ENCODE measurements at regions not wholly inside any gene's neighbourhood (a gene's known extent, or its start where the extent isn't known, plus 50 kb on each side); places are given as distances from the start of the nearest gene placed in this dataset.

GRCh38 chr20:20894753-20895152 is 182.3 kb upstream of the RALGAPA2 start:
- DNase-seq (ENCODE audit: low read depth): no peak

DNA sequence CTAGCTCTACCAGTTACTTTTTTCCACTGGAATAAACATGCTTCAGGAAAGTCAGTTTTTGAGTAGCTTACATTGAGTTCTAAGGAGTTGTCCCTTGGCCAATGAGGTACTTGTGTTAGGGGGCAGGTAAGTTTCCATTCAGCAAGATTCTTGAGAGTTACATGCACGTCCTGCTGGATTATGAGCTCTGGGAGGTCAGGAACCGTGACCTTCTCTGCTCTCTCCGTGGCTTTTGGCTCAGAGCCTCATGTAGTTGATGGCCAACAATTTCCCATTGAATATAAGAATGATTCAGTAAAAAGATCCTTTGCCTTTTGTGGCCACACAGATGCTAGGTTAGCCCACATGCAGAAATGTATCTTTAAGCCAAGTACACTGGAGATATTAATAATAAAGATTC is 181.8 kb upstream of the RALGAPA2 start:
- no peak overlapping the region for H3K4me3 ChIP-seq (ENCODE audit: low read depth, low read length)
- DNase-seq (ENCODE audit: low read depth): no peak

More at GRCh38 chr20:20894753-20895152, 182.3 kb upstream of the RALGAPA2 start:
- no peak overlapping the region for H3K4me3 ChIP-seq (ENCODE audit: low read depth, low read length)

- DNase-seq (ENCODE audit: low read depth): no peak
Measured at GRCh38 chr20:20892328-20892727, 179.9 kb upstream of the RALGAPA2 start.

GRCh38 chr20:20890751-20891150 is 178.3 kb upstream of the RALGAPA2 start:
- no peak overlapping the region for H3K4me3 ChIP-seq (ENCODE audit: low read depth, low read length)
- DNase-seq (ENCODE audit: low read depth): no peak

More at GRCh38 chr20:20892328-20892727, 179.9 kb upstream of the RALGAPA2 start:
- H3K4me3 ChIP-seq (ENCODE audit: low read depth, low read length): no peak overlapping the region

- H3K4me3 ChIP-seq (ENCODE audit: low read depth, low read length): no peak overlapping the region
- DNase-seq (ENCODE audit: low read depth): no peak
Measured at GRCh38 chr20:20888936-20889335, 176.5 kb upstream of the RALGAPA2 start.

DNA sequence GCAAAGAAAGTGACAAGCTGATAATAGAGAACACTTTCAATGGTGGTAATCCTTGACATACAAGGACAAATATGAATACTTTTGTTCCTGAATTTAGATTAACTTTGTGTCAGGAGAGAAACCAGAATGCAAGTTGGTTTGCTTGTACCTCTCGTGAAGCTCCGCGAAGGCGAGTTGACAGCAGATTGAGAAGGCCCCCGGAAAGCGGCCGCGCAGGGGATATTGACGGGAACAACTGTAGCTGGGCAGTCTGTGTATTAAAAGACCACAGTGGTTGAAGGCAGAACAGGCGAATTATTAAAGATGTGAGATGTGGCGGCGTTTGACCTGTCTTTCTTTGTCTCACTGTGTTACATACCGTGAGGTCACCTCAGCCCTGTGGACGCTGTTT is 175.8 kb upstream of the RALGAPA2 start:
- no peak for DNase-seq (ENCODE audit: low read depth)
- H3K4me3 ChIP-seq (ENCODE audit: low read depth, low read length): no peak overlapping the region

GRCh38 chr20:20887593-20888265 is 175.3 kb upstream of the RALGAPA2 start:
- DNase-seq (ENCODE audit: low read depth): no peak
- H3K4me3 ChIP-seq (ENCODE audit: low read depth, low read length): no peak overlapping the region

DNA sequence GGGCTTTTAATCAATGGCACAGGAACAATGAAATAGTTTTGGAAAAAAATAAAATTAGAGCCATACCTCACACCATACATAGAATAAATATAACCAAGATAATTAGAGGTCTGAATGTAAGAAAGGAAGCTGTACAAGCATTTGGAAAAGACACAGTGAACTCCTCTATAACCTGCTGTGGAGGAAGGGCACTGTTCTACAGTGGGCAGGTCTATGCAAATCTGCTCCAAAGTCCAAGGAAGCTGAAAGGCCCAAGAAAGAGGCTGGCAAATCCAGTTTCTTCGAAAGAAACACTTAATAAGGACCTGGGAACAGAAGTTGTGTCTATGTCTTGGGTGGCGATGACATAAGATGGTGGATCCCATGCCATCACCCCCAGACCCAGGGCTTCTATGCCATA is 169.4 kb upstream of the RALGAPA2 start:
- DNase-seq (ENCODE audit: low read depth): no peak
- no peak overlapping the region for H3K4me3 ChIP-seq (ENCODE audit: low read depth, low read length)

- no peak overlapping the region for H3K4me3 ChIP-seq (ENCODE audit: low read depth, low read length)
- no peak for DNase-seq (ENCODE audit: low read depth)
Measured at GRCh38 chr20:20877079-20877478, 164.6 kb upstream of the RALGAPA2 start.

GRCh38 chr20:20875716-20876115 is 163.3 kb upstream of the RALGAPA2 start:
- DNase-seq (ENCODE audit: low read depth): no peak
- no peak overlapping the region for H3K4me3 ChIP-seq (ENCODE audit: low read depth, low read length)

DNA sequence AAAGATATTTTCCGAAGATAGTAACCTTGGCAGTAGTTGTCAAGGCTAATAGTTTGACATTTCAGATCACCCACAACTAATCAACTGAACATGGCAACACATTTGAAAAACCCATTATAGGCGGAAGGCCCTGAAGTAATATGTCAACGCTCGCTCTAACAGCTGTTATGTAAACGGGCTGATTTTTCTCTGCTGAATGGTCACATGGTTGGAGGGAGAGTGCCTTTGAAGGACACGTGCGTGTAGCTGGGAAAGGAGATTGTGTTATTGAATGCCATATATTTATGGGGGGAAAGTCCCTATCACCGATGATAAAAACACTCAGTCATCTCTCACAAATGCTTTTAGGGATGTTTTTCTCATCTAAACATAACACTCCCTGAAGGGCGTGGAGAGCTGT is 160.0 kb upstream of the RALGAPA2 start:
- DNase-seq (ENCODE audit: low read depth): no peak
- no peak overlapping the region for H3K4me3 ChIP-seq (ENCODE audit: low read depth, low read length)

DNA sequence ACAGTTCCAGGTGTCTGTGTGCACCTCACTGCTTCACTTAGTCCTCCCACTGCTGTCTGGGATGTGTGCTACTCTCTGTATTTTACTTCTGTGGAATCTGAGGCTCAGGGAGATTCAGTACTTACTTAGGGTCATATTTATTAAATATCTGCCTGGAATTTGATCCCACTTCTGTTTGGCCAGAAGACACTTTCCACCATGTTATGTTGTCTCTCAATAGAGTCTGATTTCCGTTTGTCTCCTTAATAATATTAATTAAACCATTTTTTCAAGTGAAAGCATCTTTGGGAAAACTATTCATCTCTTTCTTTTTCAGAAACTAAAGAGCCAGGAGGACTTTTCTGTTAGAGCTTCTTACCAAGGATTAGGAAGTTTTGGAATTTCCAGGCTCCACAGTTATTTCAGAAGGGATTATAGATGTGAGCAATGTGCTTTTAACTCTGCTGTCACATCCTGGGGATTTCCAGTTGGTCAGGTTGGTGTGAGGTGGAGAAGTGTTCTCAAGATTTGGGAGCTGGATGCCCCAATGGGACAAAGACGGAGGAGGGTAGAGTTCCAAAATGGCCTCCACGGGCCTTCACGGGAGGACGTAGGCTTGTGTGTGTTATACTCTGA is 156.8 kb upstream of the RALGAPA2 start:
- DNase-seq (ENCODE audit: low read depth): no peak
- H3K4me3 ChIP-seq (ENCODE audit: low read depth, low read length): no peak overlapping the region

DNA sequence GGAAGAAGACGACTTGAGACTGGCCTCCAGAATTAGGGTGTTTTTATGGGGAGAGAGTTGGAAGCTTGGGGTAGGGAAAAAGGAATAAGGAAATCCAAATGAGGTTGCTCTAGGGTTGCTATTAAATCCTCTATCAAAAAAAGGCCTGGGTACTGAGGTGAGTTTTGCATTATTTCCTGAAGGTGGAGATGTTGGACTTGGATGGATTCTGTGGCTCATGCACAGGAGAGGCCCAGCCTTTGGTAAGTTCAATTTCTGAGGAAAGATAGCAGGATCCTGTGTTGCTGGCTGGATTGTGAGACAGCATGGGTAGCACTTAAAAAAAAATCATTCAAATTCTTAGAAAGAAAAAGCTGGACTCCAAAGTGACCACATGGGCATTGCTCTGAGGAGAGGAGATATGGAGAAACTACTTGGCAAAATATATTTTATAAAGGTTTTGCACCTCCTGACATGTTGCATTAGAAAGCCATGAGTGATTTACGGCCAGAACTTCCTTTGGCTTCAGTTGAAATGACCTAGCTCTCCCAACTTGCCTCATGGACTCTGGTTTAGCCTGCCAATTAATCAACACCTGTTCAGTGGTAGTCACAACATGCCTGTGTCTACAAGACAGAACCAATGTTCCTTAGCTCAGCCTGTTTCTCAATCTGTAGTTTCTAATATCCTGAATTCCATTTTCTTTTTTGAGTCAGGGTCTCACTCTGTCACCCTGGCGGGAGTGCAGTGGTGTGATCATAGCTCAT is 152.1 kb upstream of the RALGAPA2 start:
- H3K4me3 ChIP-seq (ENCODE audit: low read depth, low read length): no peak overlapping the region
- no peak for DNase-seq (ENCODE audit: low read depth)

GRCh38 chr20:20860078-20860806 is 147.8 kb upstream of the RALGAPA2 start:
- DNase-seq (ENCODE audit: low read depth): peak; percentile 34
- H3K4me3 ChIP-seq (ENCODE audit: low read depth, low read length): no peak overlapping the region

DNA sequence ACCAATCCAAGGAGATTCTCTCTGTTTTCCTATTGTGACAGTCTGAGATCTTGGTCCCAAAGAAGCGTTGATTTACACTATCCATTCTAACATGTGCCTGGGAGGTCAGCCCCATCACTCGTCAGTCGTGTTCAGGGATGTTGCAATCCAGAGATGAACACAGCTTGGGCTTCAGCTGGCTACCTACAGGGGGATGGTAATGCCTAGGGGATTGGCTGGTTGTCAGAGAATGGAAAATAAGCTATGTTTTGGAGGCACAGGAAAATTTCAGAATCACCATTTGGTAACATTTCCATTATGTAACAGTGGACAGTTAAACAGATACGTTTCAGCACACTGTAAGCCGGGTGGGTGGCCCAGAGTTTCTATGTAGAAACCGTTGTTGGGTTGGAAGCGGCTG is 147.1 kb upstream of the RALGAPA2 start:
- DNase-seq (ENCODE audit: low read depth): no peak
- H3K4me3 ChIP-seq (ENCODE audit: low read depth, low read length): no peak overlapping the region

- DNase-seq (ENCODE audit: low read depth): no peak
Measured at GRCh38 chr20:20856956-20857355, 144.5 kb upstream of the RALGAPA2 start.

GRCh38 chr20:20856306-20856705 is 143.9 kb upstream of the RALGAPA2 start:
- H3K4me3 ChIP-seq (ENCODE audit: low read depth, low read length): no peak overlapping the region
- DNase-seq (ENCODE audit: low read depth): no peak

More at GRCh38 chr20:20856956-20857355, 144.5 kb upstream of the RALGAPA2 start:
- no peak overlapping the region for H3K4me3 ChIP-seq (ENCODE audit: low read depth, low read length)

DNA sequence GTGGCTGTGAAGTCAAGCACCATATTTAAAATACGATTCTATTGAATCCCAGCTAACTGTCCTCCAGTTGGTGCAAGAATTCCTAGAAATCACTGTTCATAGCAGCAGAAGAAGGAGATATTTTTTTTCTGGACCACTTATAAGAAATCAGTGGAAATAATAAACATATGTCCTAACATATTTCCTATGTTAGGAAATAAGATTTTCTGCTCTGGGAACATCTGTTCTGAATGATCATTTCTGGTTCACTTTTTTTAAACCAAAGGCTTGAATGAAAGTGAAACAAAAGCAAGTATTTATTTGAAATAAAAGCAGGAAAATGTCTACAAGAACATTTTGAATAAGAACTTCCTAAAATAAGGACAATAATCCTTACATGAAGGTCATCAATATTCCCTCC is 138.9 kb upstream of the RALGAPA2 start:
- DNase-seq (ENCODE audit: low read depth): no peak
- H3K4me3 ChIP-seq (ENCODE audit: low read depth, low read length): no peak overlapping the region

DNA sequence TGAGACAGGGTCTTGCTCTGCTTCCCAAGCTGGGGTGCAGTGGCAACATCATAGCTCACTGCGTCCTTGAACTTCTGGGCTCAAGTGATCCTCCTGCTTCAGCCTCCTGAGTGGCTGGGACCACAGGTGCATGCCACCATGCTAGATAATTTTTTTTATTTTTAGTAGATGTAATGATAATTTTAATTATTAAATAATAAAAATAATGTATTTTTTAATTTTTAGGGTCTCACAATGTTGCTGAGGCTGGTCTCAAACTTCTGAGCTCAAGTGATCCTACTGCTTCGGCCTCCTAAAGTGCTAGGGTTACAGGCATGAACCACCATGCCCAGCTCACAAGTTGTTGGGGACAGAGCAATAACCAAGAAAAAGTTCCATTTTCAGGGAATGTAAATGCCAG is 138.0 kb upstream of the RALGAPA2 start:
- H3K4me3 ChIP-seq (ENCODE audit: low read depth, low read length): no peak overlapping the region
- DNase-seq (ENCODE audit: low read depth): no peak

DNA sequence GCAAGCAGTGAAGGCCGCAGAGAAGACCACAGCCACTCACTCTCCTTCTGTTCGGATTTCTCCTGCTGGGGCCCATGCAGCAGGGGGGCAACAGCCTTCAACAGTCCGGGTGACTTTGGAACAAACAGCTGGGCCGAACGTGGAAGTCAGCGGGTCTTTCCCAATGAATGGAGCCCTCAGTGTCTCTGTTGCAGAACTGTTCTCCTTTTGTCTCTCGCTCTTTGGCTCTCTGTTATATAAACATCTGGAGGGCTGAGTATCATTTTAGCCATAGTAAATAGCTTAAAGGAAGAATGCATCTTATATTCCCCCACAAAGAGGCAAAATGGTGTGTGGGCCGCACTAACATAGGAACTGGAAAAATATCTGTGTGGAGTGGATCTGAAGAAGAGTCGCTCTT is 136.7 kb upstream of the RALGAPA2 start:
- no peak overlapping the region for H3K4me3 ChIP-seq (ENCODE audit: low read depth, low read length)
- no peak for DNase-seq (ENCODE audit: low read depth)

All from skeletal muscle cell (primary cell).